ENCODE measurements at regions not wholly inside any gene's neighbourhood (a gene's known extent, or its start where the extent isn't known, plus 50 kb on each side); places are given as distances from the start of the nearest gene placed in this dataset.

GRCh38 chr3:36114353-36114752, 266.0 kb upstream of the STAC start:
- TF ChIP-seq CTCF (conservative IDR thresholded peaks at IDR 0.05; ENCODE audit: low read depth, low read length): no peak
- TF ChIP-seq EZH2 (IDR thresholded peaks at IDR 0.05; ENCODE audit: borderline replicate concordance, low read depth, low read length, poor library complexity, severe bottlenecking): no peak
